ENCODE measurements at regions not wholly inside any gene's neighbourhood (a gene's known extent, or its start where the extent isn't known, plus 50 kb on each side); places are given as distances from the start of the nearest gene placed in this dataset.

DNA sequence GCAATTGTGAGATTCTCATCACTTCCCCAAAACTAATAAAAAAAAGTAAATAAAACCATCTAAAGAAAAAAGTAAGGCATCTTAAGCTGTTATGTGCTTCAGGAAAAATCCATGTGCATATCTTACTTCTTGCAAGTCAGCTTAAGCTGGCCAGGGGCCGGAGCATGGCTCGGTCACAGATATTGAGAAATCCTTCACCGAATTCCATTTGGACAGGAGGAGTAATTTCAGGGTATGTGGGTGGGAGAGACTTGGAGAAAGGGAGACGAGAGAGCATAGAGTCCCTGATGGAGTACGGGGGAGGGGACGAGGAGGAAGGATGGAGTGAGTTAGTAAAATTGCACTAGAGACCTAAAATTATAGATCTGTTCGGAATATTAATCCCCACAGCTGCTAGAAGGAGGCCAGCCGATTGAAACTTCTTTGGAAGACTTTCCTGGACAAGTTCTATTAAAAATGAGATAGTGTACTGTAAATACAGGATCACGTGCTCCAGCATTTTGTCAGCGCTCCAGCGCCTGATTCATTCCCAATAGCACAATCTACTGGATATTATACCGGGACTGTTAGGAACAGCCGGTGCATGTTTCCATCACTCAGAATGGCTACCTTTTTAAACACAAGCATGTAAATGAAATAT is 438.5 kb downstream of the ZNF516 start:
- TF ChIP-seq CTCF (IDR thresholded peaks at IDR 0.05) (no peak), POLR2A (IDR thresholded peaks at IDR 0.05) (no peak)
